Neural progenitor cell (in vitro differentiated cells): ENCODE measurements at regions not wholly inside any gene's neighbourhood (a gene's known extent, or its start where the extent isn't known, plus 50 kb on each side); places are given as distances from the start of the nearest gene placed in this dataset.

Experiments used
- DNase-seq: peaks from one replicate; pipeline ENCODE4 v3.0.0-alpha.2; 2016; ENCODE audit warnings: low spot score
- H2AFZ ChIP-seq: fragments of 200-600 bp; sonication (generic); replicated peaks from 2 replicates; pipeline ENCODE4 v1.6.1; 2016; ENCODE audit warnings: antibody characterized with exemption
- H3F3A ChIP-seq: fragments of 200-600 bp; sonication (generic); 2 replicates; pipeline ENCODE4 v1.6.1; 2016; ENCODE audit warnings: antibody characterized with exemption, low read depth
- H3K27ac ChIP-seq: fragments of 200-600 bp; sonication (generic); 2 replicates; pipeline ENCODE4 v1.5.1; 2016; ENCODE audit warnings: mild to moderate bottlenecking
- H3K27me3 ChIP-seq: fragments of 200-600 bp; sonication (generic); 2 replicates; pipeline ENCODE4 v1.6.1; 2016; ENCODE audit warnings: mild to moderate bottlenecking, moderate library complexity
- H3K36me3 ChIP-seq: fragments of 200-600 bp; sonication (generic); 2 replicates; pipeline ENCODE4 v1.5.1; 2016
- H3K4me1 ChIP-seq: fragments of 200-600 bp; sonication (generic); 2 replicates; pipeline ENCODE4 v1.6.1; 2016; ENCODE audit warnings: mixed run types
- H3K4me2 ChIP-seq: fragments of 200-600 bp; sonication (generic); 2 replicates; pipeline ENCODE4 v1.6.1; 2016
- H3K4me3 ChIP-seq: fragments of 200-600 bp; sonication (generic); 2 replicates; pipeline ENCODE4 v1.5.1; 2016
- H3K79me2 ChIP-seq: fragments of 200-600 bp; sonication (generic); 2 replicates; pipeline ENCODE4 v1.6.1; 2016; ENCODE audit warnings: low read depth
- H3K9ac ChIP-seq: fragments of 200-600 bp; sonication (generic); 2 replicates; pipeline ENCODE4 v1.6.1; 2016
- H3K9me3 ChIP-seq: fragments of 200-600 bp; sonication (generic); 2 replicates; pipeline ENCODE4 v1.5.1; 2016; ENCODE audit warnings: low read depth
- H4K20me1 ChIP-seq: fragments of 200-600 bp; sonication (generic); 2 replicates; pipeline ENCODE4 v1.6.1; 2016; ENCODE audit warnings: low read depth
- H3K27ac Mint-ChIP-seq: 3 replicates; pipeline ENCODE4 v1.8.0; 2021; ENCODE audit warnings: mixed read lengths
- H3K27me3 Mint-ChIP-seq: 2 replicates; pipeline ENCODE4 v1.8.0; 2022; ENCODE audit warnings: low read depth, mild to moderate bottlenecking, inconsistent platforms, moderate library complexity, mixed read lengths; ENCODE audit not compliant: insufficient read depth
- H3K36me3 Mint-ChIP-seq: 3 replicates; pipeline ENCODE4 v1.8.0; 2021; ENCODE audit warnings: mixed read lengths
- H3K4me1 Mint-ChIP-seq: 3 replicates; pipeline ENCODE4 v1.8.0; 2021; ENCODE audit warnings: mixed read lengths
- H3K4me3 Mint-ChIP-seq: 3 replicates; pipeline ENCODE4 v1.8.0; 2021; ENCODE audit warnings: mild to moderate bottlenecking, moderate library complexity, mixed read lengths
- H3K9me3 Mint-ChIP-seq: 3 replicates; pipeline ENCODE4 v1.8.0; 2020; ENCODE audit warnings: mixed read lengths
- EZH2 ChIP-seq: fragments of 200-600 bp; sonication (generic); IDR thresholded peaks from 2 replicates; pipeline ENCODE4 v1.6.1; 2017; ENCODE audit warnings: antibody characterized with exemption, mild to moderate bottlenecking, moderate library complexity
- EZH2phosphoT487 ChIP-seq: fragments of 200-600 bp; sonication (generic); IDR thresholded peaks from 2 replicates; pipeline ENCODE4 v1.6.1; 2017; ENCODE audit warnings: antibody characterized with exemption
- TF ChIP-seq, protein P1 (sequence below): fragments of 200-600 bp; sonication (generic); IDR thresholded peaks from 2 replicates; pipeline ENCODE4 v1.5.1; 2017; ENCODE audit warnings: antibody characterized with exemption, mild to moderate bottlenecking

DNA sequence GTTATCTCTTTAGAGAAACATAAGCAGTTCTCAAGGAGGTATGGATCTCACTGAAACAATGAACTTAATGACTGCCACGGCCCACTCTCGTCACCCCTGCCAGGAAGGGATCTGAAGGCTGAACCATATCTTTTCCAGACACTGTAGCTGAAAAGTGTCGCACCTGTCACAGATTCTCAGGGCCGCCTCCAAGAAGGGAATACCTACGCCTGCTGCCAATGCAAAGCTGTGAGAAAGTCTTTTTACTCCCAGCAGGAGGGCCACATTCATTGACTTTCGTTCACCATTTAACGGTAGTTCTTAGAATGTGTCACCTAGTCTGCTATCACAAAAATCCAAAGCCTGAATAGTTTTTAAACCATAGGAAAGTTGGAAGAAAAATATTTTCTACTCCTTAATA is 66.7 kb upstream of the SH3BP4 start:
- Histone ChIP-seq H3K4me3 (no peak overlapping the region), H3K36me3 (no peaks in the 10 kb centered on the region), H3K9me3 (no peaks in the 10 kb centered on the region), H4K20me1 (no peaks in the 10 kb centered on the region), H3K27me3 (no peaks in the 10 kb centered on the region), H3K79me2 (no peaks in the 10 kb centered on the region), H3F3A (peaks cover 4% of the 10 kb centered on the region), H3K4me1 (peaks cover 19% of the 10 kb centered on the region), H3K27ac (no peak overlapping the region), H3K9ac (no peak overlapping the region), H3K4me2 (no peak overlapping the region), H2AFZ (no peak overlapping the region)
- no peak overlapping the region for H3K27ac Mint-ChIP-seq
- H3K4me1 Mint-ChIP-seq = peaks cover 32% of the 10 kb centered on the region
- H3K4me3 Mint-ChIP-seq = no peak overlapping the region
- no peaks in the 10 kb centered on the region for H3K36me3 Mint-ChIP-seq
- DNase-seq = peak; percentile 40
- H3K9me3 Mint-ChIP-seq = peaks cover 4% of the 10 kb centered on the region
- TF ChIP-seq, protein P1, sequence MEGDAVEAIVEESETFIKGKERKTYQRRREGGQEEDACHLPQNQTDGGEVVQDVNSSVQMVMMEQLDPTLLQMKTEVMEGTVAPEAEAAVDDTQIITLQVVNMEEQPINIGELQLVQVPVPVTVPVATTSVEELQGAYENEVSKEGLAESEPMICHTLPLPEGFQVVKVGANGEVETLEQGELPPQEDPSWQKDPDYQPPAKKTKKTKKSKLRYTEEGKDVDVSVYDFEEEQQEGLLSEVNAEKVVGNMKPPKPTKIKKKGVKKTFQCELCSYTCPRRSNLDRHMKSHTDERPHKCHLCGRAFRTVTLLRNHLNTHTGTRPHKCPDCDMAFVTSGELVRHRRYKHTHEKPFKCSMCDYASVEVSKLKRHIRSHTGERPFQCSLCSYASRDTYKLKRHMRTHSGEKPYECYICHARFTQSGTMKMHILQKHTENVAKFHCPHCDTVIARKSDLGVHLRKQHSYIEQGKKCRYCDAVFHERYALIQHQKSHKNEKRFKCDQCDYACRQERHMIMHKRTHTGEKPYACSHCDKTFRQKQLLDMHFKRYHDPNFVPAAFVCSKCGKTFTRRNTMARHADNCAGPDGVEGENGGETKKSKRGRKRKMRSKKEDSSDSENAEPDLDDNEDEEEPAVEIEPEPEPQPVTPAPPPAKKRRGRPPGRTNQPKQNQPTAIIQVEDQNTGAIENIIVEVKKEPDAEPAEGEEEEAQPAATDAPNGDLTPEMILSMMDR = no peak
- TF ChIP-seq EZH2 = no peak
- no peak for TF ChIP-seq EZH2phosphoT487
- peaks cover 2% of the 10 kb centered on the region for H3K27me3 Mint-ChIP-seq

DNA sequence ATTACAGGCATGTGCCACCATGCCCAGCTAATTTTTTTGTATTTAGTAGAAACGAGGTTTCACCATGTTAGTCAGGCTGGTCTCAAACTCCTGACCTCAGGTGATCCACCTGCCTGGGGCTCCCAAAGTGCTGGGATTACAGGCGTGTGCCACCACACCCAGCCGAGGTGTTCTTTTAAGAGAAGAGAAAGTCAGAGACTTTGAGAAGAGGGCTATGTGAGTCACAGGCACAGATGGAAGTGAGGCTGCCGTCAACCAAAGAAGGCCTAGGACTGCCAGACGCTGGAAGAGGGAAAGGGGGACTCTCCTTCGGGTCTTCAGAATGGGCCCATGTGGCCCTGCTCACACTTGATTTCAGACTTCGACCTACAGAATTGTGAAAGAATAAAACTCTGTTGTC is 67.2 kb upstream of the SH3BP4 start:
- DNase-seq = no peak
- Mint-ChIP-seq H3K36me3 (no peaks in the 10 kb centered on the region), H3K27ac (no peak overlapping the region), H3K27me3 (peaks cover 6% of the 10 kb centered on the region), H3K9me3 (peaks cover 3% of the 10 kb centered on the region), H3K4me3 (no peak overlapping the region), H3K4me1 (peaks cover 32% of the 10 kb centered on the region)
- Histone ChIP-seq H3K27ac (no peak overlapping the region), H4K20me1 (no peaks in the 10 kb centered on the region), H3K4me1 (peaks cover 19% of the 10 kb centered on the region), H3K27me3 (no peaks in the 10 kb centered on the region), H3K9me3 (no peaks in the 10 kb centered on the region), H3K4me3 (no peak overlapping the region), H3F3A (peaks cover 4% of the 10 kb centered on the region), H3K36me3 (no peaks in the 10 kb centered on the region), H3K9ac (no peak overlapping the region), H2AFZ (no peak overlapping the region), H3K79me2 (no peaks in the 10 kb centered on the region), H3K4me2 (no peak overlapping the region)
- TF ChIP-seq EZH2phosphoT487 (no peak), EZH2 (no peak)
- TF ChIP-seq, protein P1 = no peak

DNA sequence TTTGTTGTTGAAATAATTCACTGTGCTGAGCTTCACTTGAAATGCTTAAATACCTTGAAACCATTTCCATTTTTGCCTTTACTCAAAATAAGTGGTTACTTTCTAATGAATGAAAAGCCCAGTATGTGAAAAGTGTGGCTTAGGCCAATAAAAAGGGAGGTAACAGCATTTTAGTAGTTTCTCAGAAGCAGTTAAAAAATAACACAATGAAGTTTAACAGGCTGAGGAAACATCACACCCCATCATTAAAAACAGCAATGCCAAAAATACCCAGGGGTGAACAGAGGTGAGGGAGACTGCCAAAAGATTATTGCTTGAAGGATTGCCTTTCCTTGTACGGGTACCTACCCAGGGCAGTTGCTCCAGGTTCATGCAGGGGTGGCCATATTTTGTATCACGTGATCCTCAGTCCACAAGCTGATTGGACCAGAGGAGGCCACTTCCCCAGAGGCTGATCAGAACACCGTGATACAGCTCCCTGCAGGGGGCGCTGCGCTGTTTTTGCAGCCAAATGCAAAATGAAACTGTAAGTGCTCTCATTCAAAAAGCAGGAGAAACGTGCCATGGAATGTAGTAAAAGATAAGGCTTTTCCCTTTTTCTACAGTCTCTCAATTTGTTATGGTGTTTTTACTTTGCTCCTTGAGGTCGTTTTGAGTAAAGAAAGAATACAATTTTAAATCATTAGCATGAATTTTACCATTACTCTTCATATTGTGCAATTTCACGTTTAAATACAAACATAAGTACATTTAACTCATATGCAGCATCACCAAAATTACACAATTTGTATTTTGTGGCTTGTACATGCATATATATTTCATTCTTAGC is 70.2 kb upstream of the SH3BP4 start:
- Mint-ChIP-seq H3K36me3 (no peaks in the 10 kb centered on the region), H3K9me3 (peaks cover 7% of the 10 kb centered on the region), H3K27ac (no peak overlapping the region), H3K27me3 (peaks cover 5% of the 10 kb centered on the region), H3K4me3 (no peak overlapping the region), H3K4me1 (peaks cover 28% of the 10 kb centered on the region)
- no peak overlapping the region for H3K4me2 ChIP-seq
- peak; percentile 73 for DNase-seq
- H3K36me3 ChIP-seq = no peaks in the 10 kb centered on the region
- peaks cover 4% of the 10 kb centered on the region for H3F3A ChIP-seq
- H3K27ac ChIP-seq = no peak overlapping the region
- no peaks in the 10 kb centered on the region for H3K27me3 ChIP-seq
- no peaks in the 10 kb centered on the region for H4K20me1 ChIP-seq
- H3K4me1 ChIP-seq = peaks cover 19% of the 10 kb centered on the region
- no peak overlapping the region for H3K9ac ChIP-seq
- H3K79me2 ChIP-seq = no peaks in the 10 kb centered on the region
- H3K9me3 ChIP-seq = no peaks in the 10 kb centered on the region
- H2AFZ ChIP-seq = no peak overlapping the region
- H3K4me3 ChIP-seq = no peak overlapping the region
- TF ChIP-seq, protein P1 = peak; percentile 76
- TF ChIP-seq EZH2phosphoT487 (no peak), EZH2 (no peak)
